ENCODE measurements at regions not wholly inside any gene's neighbourhood (a gene's known extent, or its start where the extent isn't known, plus 50 kb on each side); places are given as distances from the start of the nearest gene placed in this dataset.

- intact Hi-C loops (cut with micrococcal nuclease): no loop called here
- no peaks in the 10 kb centered on the region for H3K4me1 Mint-ChIP-seq
- TF ChIP-seq CTCF (IDR thresholded peaks at IDR 0.05): no peak
- ChIA-PET POLR2A (no interaction called here), CTCF (no interaction called here)
- DNase-seq: no peak
- no peak overlapping the region for H3K27ac Mint-ChIP-seq
- H3K4me3 Mint-ChIP-seq: no peak overlapping the region
- no peak for ATAC-seq (ENCODE audit: low read depth)
- H3K36me3 Mint-ChIP-seq (ENCODE audit: low read depth): no peaks in the 10 kb centered on the region
- no peaks in the 10 kb centered on the region for H3K27me3 Mint-ChIP-seq
- peaks cover 8% of the 10 kb centered on the region for H3K9me3 Mint-ChIP-seq
These were observed 1217.3 kb downstream of the REEP3 start for GRCh38 chr10:64738462-64738861.

GRCh38 chr10:64745565-64745964 lies 1224.4 kb downstream of the REEP3 start:
- no peak for TF ChIP-seq CTCF (IDR thresholded peaks at IDR 0.05)

GRCh38 chr10:64750672-64751071 lies 1229.5 kb downstream of the REEP3 start:
- H3K4me1 Mint-ChIP-seq: no peaks in the 10 kb centered on the region
- no peak for ATAC-seq (ENCODE audit: low read depth)
- no peak for TF ChIP-seq CTCF (IDR thresholded peaks at IDR 0.05)
- H3K36me3 Mint-ChIP-seq (ENCODE audit: low read depth): no peaks in the 10 kb centered on the region
- H3K4me3 Mint-ChIP-seq: no peak overlapping the region
- intact Hi-C loops (cut with micrococcal nuclease): no loop called here
- POLR2A ChIA-PET: no interaction called here
- CTCF ChIA-PET: no interaction called here
- H3K27ac Mint-ChIP-seq: no peak overlapping the region
- no peaks in the 10 kb centered on the region for H3K27me3 Mint-ChIP-seq
- no peak for DNase-seq
- H3K9me3 Mint-ChIP-seq: peaks cover 6% of the 10 kb centered on the region

More at GRCh38 chr10:64745565-64745964, 1224.4 kb downstream of the REEP3 start:
- no peaks in the 10 kb centered on the region for H3K4me1 Mint-ChIP-seq
- no peak overlapping the region for H3K4me3 Mint-ChIP-seq
- ChIA-PET POLR2A (no interaction called here), CTCF (no interaction called here)
- ATAC-seq (ENCODE audit: low read depth) (no peak), DNase-seq (no peak)
- no peaks in the 10 kb centered on the region for H3K27me3 Mint-ChIP-seq
- peaks cover 3% of the 10 kb centered on the region for H3K9me3 Mint-ChIP-seq
- H3K27ac Mint-ChIP-seq: no peak overlapping the region
- no peaks in the 10 kb centered on the region for H3K36me3 Mint-ChIP-seq (ENCODE audit: low read depth)
- intact Hi-C loops (cut with micrococcal nuclease): no loop called here

- CTCF ChIA-PET: no interaction called here
- H3K9me3 Mint-ChIP-seq: peaks cover 6% of the 10 kb centered on the region
- H3K36me3 Mint-ChIP-seq (ENCODE audit: low read depth): no peaks in the 10 kb centered on the region
- no peak overlapping the region for H3K4me3 Mint-ChIP-seq
- intact Hi-C loops (cut with micrococcal nuclease): no loop called here
- no peak overlapping the region for H3K27ac Mint-ChIP-seq
- H3K4me1 Mint-ChIP-seq: no peaks in the 10 kb centered on the region
- TF ChIP-seq CTCF (IDR thresholded peaks at IDR 0.05): no peak
- POLR2A ChIA-PET: no interaction called here
- DNase-seq: no peak
- no peaks in the 10 kb centered on the region for H3K27me3 Mint-ChIP-seq
- ATAC-seq (ENCODE audit: low read depth): no peak
These were observed 1232.3 kb downstream of the REEP3 start for GRCh38 chr10:64753516-64753915.

- ChIA-PET POLR2A (no interaction called here), CTCF (no interaction called here)
- DNase-seq (no peak), ATAC-seq (ENCODE audit: low read depth) (no peak)
- Mint-ChIP-seq H3K27ac (no peak overlapping the region), H3K36me3 (ENCODE audit: low read depth) (no peaks in the 10 kb centered on the region), H3K4me3 (no peak overlapping the region), H3K9me3 (no peaks in the 10 kb centered on the region), H3K27me3 (no peaks in the 10 kb centered on the region), H3K4me1 (no peaks in the 10 kb centered on the region)
- TF ChIP-seq CTCF (IDR thresholded peaks at IDR 0.05): no peak
- intact Hi-C loops (cut with micrococcal nuclease): no loop called here
These were observed 1239.2 kb downstream of the REEP3 start for GRCh38 chr10:64760371-64760770.
